WI38 (cell line): ENCODE measurements at regions not wholly inside any gene's neighbourhood (a gene's known extent, or its start where the extent isn't known, plus 50 kb on each side); places are given as distances from the start of the nearest gene placed in this dataset.

ENCODE experiments used
- H3K4me3 ChIP-seq: 2 replicates; pipeline ENCODE4 v1.5.1; 2011; ENCODE audit warnings: low read depth, mild to moderate bottlenecking, control low read depth, low read length
- CTCF ChIP-seq: IDR thresholded peaks from 2 replicates; pipeline ENCODE4 v1.5.1; 2012; ENCODE audit warnings: low read depth, mild to moderate bottlenecking, control low read depth, low read length

DNA sequence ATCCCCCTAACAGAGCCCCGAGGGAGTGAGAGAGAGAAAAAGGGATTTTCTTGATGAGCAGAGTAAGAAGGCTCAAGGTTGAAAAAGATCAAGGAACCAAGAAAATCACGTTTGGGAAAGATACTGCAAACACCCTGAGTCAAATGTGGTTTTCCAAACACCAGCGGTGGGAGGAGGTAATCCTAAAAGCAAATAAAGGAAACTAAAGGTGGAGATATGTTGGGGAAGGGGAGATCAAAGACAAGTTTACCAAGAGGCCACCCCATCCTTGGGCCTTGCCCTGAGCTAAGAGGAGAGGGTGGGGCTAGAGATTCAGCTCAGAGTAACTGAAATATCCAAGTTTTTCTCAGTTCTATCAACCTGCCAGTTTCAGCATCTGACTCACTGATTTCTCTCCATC, 332.3 kb downstream of the ETAA1 start:
- H3K4me3 ChIP-seq = no peak overlapping the region
- TF ChIP-seq CTCF = no peak

GRCh38 chr2:67733517-67733916, 329.3 kb downstream of the C1D start:
- H3K4me3 ChIP-seq = no peak overlapping the region
- no peak for TF ChIP-seq CTCF

- TF ChIP-seq CTCF = no peak
- no peak overlapping the region for H3K4me3 ChIP-seq
Observed at GRCh38 chr2:67752199-67752598, 310.6 kb downstream of the C1D start.

DNA sequence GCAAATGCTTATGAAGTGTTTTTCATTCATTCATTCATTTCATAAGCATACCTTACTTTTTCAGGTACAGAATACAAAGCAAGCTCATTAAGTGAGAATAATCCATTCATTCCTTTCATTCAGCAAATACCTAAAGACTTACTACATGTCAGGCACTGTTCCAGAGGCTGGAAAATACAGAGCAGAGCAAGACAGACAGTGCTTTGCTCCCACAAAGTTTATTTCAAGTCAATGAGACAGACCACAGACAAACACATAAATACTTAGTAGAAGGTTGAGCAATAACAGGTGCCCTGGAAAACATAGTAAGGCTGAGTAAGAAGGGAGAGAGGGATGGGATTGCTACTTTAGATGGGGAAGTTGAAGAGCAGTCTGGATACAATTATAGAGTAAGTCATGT, 309.8 kb downstream of the C1D start:
- H3K4me3 ChIP-seq = no peak overlapping the region
- no peak for TF ChIP-seq CTCF

DNA sequence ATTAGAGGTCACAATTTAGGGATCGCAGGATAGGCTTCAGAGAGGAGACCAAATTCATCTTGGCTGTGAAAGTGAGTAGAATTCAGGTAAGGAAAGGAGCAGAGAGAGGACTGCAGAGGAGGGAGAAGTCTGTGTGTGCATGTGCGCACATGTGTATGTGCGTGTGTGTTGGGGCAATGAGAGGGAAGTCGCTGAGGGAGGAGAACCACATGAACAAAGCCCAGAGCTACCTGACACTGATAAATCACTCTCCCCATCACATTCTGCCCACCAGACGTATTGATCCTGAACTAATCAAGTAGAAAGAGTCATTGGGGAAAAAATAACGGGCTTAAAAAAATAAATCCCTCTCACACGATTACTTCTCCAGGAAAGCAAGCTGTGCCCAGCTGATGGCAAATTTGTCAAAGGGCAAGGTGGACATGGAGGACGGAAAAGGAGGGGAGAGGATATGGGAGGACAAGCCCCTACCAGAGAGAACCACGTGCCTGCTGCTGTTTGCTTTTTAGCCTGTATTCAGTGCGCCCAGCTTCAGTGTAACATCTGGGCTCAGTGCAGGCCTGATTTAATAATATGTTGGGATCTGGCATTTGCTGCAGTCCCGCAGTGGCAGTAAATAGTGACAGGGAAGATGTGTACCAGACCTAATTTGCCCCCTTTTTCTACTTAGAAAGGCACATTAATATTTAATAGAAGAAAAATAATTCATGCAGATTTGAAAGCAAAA, 307.5 kb downstream of the C1D start:
- H3K4me3 ChIP-seq = no peak overlapping the region
- TF ChIP-seq CTCF = no peak

DNA sequence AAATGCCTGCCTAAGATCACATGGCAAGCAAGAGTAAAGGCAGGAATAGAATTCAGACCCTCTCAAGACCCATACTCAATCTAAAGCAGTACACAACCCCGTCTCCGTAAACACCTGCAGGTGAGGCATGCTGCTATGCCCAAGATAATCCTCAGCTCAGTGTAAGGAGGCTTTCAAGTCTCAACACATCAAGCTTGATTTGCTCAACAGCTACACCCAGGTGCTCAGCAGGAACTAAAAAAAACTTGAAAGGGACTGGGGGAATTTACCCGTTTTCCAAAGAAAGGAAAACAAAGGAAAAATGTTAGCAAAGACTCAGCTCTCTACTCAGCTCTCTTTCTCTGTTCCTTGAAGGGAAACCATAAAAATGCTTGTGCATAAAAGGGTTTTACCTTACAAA, 301.8 kb downstream of the C1D start:
- H3K4me3 ChIP-seq = no peak overlapping the region
- no peak for TF ChIP-seq CTCF

DNA sequence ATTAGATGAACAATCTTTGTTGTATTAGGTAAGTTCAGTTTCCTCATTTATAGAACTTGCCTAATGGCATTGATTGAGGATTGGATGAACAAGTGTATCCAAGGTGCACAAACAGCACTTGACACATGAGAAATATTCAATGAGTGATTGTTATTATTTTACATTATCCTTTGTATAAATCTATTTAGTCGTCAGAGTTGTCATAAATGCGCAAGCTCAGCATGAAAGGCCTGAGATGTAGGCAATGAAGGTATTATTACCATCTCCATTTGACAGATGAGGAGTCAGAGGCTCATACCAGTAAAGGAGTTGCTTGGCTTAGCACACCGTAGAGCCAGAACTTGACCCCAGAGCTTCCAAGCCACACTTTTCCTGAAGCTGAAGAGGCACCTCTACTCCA, 291.4 kb downstream of the C1D start:
- no peak overlapping the region for H3K4me3 ChIP-seq
- no peak for TF ChIP-seq CTCF
